KOPT-K1 (cell line): ENCODE measurements at regions not wholly inside any gene's neighbourhood (a gene's known extent, or its start where the extent isn't known, plus 50 kb on each side); places are given as distances from the start of the nearest gene placed in this dataset.
"Not testable (repeated sequence)": the region's sequence is repeated elsewhere in the genome, so short reads cannot be mapped to it uniquely, and the experiment has no call there.

Source experiments
- H3K27ac ChIP-seq: fragments of 200-600 bp; sonication (generic); 2 replicates; pipeline ENCODE4 v1.5.1; 2016; ENCODE audit warnings: antibody characterized with exemption, mild to moderate bottlenecking, low read depth, low read length; ENCODE audit not compliant: poor library complexity, severe bottlenecking
- H3K36me3 ChIP-seq: fragments of 200-600 bp; sonication (generic); 2 replicates; pipeline ENCODE4 v1.5.1; 2017; ENCODE audit warnings: antibody characterized with exemption, mild to moderate bottlenecking, low read length, moderate library complexity; ENCODE audit not compliant: insufficient read depth
- H3K9me3 ChIP-seq: fragments of 200-600 bp; sonication (generic); 2 replicates; pipeline ENCODE4 v1.5.1; 2017; ENCODE audit warnings: antibody characterized with exemption, low read length, mild to moderate bottlenecking; ENCODE audit not compliant: insufficient read depth, poor library complexity, severe bottlenecking

GRCh38 chr14:40326519-40326918, 894.3 kb upstream of the FBXO33 start:
- H3K9me3 ChIP-seq, H3K27ac ChIP-seq, H3K36me3 ChIP-seq: not testable (repeated sequence)

DNA sequence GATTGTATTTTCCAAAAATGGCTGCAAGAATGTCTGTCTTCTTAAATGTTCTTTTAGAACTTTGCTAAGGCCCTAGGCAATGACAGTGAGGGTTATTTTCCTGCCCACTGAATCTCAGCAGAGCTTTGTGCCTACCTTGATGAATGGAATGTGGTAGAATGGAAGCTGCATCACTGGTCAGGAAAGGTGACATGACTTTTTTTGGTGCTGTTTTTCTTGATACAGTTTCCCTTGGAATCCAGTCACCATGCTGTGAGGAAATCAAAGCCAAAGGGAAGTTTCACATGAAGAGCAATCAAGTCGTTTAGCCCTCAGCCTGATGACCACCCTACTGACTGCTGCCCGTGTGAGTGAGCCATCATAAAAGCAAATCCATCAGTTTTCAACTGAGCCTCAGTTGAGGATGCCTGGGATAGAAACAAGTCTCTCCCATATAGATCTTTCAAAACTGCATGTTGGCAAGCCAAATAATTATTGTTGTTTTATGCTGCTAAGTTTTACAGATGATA, 886.0 kb upstream of the FBXO33 start:
- H3K27ac ChIP-seq = no peak overlapping the region
- no peaks in the 10 kb centered on the region for H3K36me3 ChIP-seq
- no peaks in the 10 kb centered on the region for H3K9me3 ChIP-seq

- Histone ChIP-seq H3K36me3 (no peaks in the 10 kb centered on the region), H3K27ac (no peak overlapping the region), H3K9me3 (no peaks in the 10 kb centered on the region)
Observed at GRCh38 chr14:40317690-40318089, 885.5 kb upstream of the FBXO33 start.

GRCh38 chr14:40312296-40312695, 880.1 kb upstream of the FBXO33 start:
- no peaks in the 10 kb centered on the region for H3K36me3 ChIP-seq
- no peaks in the 10 kb centered on the region for H3K9me3 ChIP-seq
- H3K27ac ChIP-seq = no peak overlapping the region

GRCh38 chr14:40309124-40309523, 876.9 kb upstream of the FBXO33 start:
- no peaks in the 10 kb centered on the region for H3K36me3 ChIP-seq
- no peak overlapping the region for H3K27ac ChIP-seq
- H3K9me3 ChIP-seq = no peaks in the 10 kb centered on the region

- Histone ChIP-seq H3K36me3 (no peaks in the 10 kb centered on the region), H3K27ac (no peak overlapping the region), H3K9me3 (no peaks in the 10 kb centered on the region)
Observed at GRCh38 chr14:40308240-40308639, 876.0 kb upstream of the FBXO33 start.

GRCh38 chr14:40296821-40297220, 864.6 kb upstream of the FBXO33 start:
- Histone ChIP-seq H3K27ac (no peak overlapping the region), H3K36me3 (no peaks in the 10 kb centered on the region), H3K9me3 (no peaks in the 10 kb centered on the region)

DNA sequence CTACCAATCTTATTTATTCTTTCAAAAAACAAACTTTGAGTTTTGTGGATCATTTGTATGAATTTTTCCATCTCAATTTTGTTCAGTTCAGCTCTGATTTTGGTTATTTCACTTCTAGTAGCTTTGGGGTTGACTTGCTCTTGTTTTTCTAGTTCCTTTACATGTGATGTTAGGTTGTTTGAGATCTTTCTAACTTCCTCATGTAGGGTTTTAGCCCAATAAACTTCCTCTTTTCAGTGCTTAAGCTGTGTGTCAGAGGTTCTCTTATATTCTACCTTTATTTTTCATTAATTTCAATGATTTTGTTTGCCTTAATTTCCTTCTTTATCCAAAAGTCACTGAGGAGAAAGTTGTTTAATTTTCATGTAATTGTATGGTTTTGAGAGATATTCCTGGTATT, 860.4 kb upstream of the FBXO33 start:
- Histone ChIP-seq H3K9me3 (no peaks in the 10 kb centered on the region), H3K27ac (no peak overlapping the region), H3K36me3 (no peaks in the 10 kb centered on the region)

DNA sequence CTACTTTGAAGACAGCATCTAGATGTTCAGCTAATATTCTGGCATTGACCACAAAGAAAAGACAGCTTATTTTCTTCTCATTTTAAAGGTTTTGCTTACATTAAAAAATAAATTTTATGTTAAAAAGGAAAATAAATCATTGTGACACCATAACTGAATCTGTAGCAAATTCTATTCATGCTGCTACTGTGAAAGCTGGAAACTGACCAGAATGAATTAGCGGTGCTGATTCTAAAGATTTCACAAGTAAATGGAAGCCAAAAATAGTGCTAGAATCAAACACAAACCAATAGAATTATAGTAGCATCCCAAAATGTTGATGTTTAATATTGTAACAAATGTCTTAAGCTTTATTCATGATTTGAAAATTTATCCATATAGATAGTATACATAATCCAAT, 850.0 kb upstream of the FBXO33 start:
- no peaks in the 10 kb centered on the region for H3K9me3 ChIP-seq
- H3K27ac ChIP-seq = no peak overlapping the region
- no peaks in the 10 kb centered on the region for H3K36me3 ChIP-seq

DNA sequence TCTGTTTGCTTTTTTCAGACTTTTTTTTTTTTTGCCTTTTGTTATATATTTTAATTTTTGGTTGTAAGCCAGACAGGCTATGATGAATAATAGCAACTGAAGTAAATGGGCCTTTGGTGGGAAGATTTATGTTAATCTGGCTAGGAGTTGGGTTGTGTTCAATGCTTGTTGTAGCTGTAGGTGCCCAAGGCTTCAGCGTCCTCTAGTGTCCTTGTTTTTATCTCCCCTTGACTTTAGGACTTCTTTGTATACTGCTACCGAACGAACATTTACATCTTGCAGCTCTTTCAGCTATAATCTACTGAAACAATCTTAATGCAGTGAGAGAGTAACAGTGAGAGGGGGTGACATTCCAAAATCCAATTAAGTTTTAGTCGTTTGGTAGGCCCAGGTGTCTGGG, 848.4 kb upstream of the FBXO33 start:
- no peak overlapping the region for H3K27ac ChIP-seq
- no peaks in the 10 kb centered on the region for H3K9me3 ChIP-seq
- no peaks in the 10 kb centered on the region for H3K36me3 ChIP-seq

DNA sequence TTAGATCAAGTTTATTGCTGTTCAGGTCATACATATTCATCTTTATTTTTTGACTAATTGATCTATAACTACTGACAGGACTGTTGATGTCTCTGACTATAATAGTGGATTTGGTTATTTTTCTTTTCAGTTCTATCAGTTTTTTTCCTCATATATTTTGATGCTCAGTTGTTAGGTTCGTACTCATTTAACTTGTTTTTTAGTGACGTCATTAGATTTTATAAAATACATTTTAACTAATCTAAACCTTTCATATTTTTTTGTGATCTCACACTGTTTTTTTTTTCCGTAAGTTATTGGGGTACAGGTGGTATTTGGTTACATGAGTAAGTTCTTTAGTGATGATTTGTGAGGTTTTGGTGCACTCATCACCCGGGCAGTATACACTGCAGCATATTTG, 841.2 kb upstream of the FBXO33 start:
- Histone ChIP-seq H3K36me3 (no peaks in the 10 kb centered on the region), H3K9me3 (no peaks in the 10 kb centered on the region)

GRCh38 chr14:40271480-40271879, 839.2 kb upstream of the FBXO33 start:
- Histone ChIP-seq H3K9me3 (no peaks in the 10 kb centered on the region), H3K36me3 (no peaks in the 10 kb centered on the region), H3K27ac (no peak overlapping the region)

More for the DNA sequence above, 841.2 kb upstream of the FBXO33 start:
- no peak overlapping the region for H3K27ac ChIP-seq

- H3K9me3 ChIP-seq = no peaks in the 10 kb centered on the region
Observed at GRCh38 chr14:40269436-40269835, 837.2 kb upstream of the FBXO33 start.

GRCh38 chr14:40268236-40268635, 836.0 kb upstream of the FBXO33 start:
- Histone ChIP-seq H3K36me3 (no peaks in the 10 kb centered on the region), H3K9me3 (no peaks in the 10 kb centered on the region), H3K27ac (no peak overlapping the region)

More at GRCh38 chr14:40269436-40269835, 837.2 kb upstream of the FBXO33 start:
- Histone ChIP-seq H3K36me3 (no peaks in the 10 kb centered on the region), H3K27ac (no peak overlapping the region)

- no peaks in the 10 kb centered on the region for H3K9me3 ChIP-seq
- no peaks in the 10 kb centered on the region for H3K36me3 ChIP-seq
- no peak overlapping the region for H3K27ac ChIP-seq
Observed at GRCh38 chr14:40265096-40265495, 832.9 kb upstream of the FBXO33 start.

DNA sequence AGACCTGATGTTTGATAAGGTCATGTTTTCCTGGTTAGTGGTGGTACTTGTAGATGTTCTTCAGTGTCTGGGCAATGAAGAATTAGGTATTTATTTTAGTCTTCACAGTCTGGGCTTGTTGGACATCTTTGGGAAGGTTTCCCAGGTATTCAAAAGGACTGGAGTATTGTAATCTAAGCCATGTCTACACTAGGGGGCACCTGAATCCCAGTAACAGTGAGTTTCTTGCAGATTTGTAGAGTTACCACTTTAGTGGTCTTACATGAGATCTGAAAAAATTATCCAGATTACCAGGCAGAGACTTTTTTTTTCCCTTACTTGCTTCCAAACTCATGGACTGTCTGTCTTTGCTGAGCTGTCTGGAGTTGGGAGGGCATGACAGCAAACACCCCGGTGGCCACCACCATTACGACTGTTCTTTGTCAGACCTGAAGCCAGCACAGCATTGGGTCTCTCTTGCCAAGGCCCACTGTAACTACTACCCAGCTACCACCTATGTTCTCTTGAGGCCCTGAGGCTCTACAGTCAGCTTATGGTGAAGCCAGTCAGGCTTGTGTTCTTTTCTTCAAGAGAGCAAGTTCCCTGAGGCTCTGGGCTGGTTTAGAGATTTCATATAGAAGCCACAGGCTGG, 820.7 kb upstream of the FBXO33 start:
- Histone ChIP-seq H3K27ac (no peak overlapping the region), H3K36me3 (no peaks in the 10 kb centered on the region), H3K9me3 (no peaks in the 10 kb centered on the region)
